ENCODE measurements at regions not wholly inside any gene's neighbourhood (a gene's known extent, or its start where the extent isn't known, plus 50 kb on each side); places are given as distances from the start of the nearest gene placed in this dataset.
"Not testable (repeated sequence)": the region's sequence is repeated elsewhere in the genome, so short reads cannot be mapped to it uniquely, and the experiment has no call there.

GRCh38 chr9:6160579-6160978 lies 55.0 kb upstream of the IL33 start:
- TF ChIP-seq POLR2A (IDR thresholded peaks at IDR 0.05; ENCODE audit: low read depth, low read length), result no peak

GRCh38 chr9:6153425-6153824 lies 62.2 kb upstream of the IL33 start:
- DNase-seq (ENCODE audit: insufficient read length, low spot score), result no peak
- FAIRE-seq, result no peak
- no peak for TF ChIP-seq POLR2A (IDR thresholded peaks at IDR 0.05; ENCODE audit: low read depth, low read length)

More at GRCh38 chr9:6160579-6160978, 55.0 kb upstream of the IL33 start:
- no peak for DNase-seq (ENCODE audit: insufficient read length, low spot score)
- no peak for FAIRE-seq

- DNase-seq (ENCODE audit: insufficient read length, low spot score) (no peak), FAIRE-seq (no peak)
- no peak for TF ChIP-seq POLR2A (IDR thresholded peaks at IDR 0.05; ENCODE audit: low read depth, low read length)
Observed at GRCh38 chr9:6152788-6153187, 62.8 kb upstream of the IL33 start.

- TF ChIP-seq POLR2A (IDR thresholded peaks at IDR 0.05; ENCODE audit: low read depth, low read length), result no peak
- DNase-seq (ENCODE audit: insufficient read length, low spot score) (no peak), FAIRE-seq (no peak)
Observed at GRCh38 chr9:6150483-6150882, 65.1 kb upstream of the IL33 start.

- FAIRE-seq, result no peak
- TF ChIP-seq POLR2A (IDR thresholded peaks at IDR 0.05; ENCODE audit: low read depth, low read length), result no peak
- no peak for DNase-seq (ENCODE audit: insufficient read length, low spot score)
Observed at GRCh38 chr9:6149315-6149714, 66.3 kb upstream of the IL33 start.

- FAIRE-seq, result no peak
- no peak for TF ChIP-seq POLR2A (IDR thresholded peaks at IDR 0.05; ENCODE audit: low read depth, low read length)
- no peak for DNase-seq (ENCODE audit: insufficient read length, low spot score)
Observed at GRCh38 chr9:6147846-6148245, 67.8 kb upstream of the IL33 start.

- FAIRE-seq (no peak), DNase-seq (ENCODE audit: insufficient read length, low spot score) (no peak)
- no peak for TF ChIP-seq POLR2A (IDR thresholded peaks at IDR 0.05; ENCODE audit: low read depth, low read length)
Observed at GRCh38 chr9:6144947-6145346, 70.7 kb upstream of the IL33 start.

- FAIRE-seq, result no peak
- DNase-seq (ENCODE audit: insufficient read length, low spot score), result no peak
- no peak for TF ChIP-seq POLR2A (IDR thresholded peaks at IDR 0.05; ENCODE audit: low read depth, low read length)
Observed at GRCh38 chr9:6142799-6143454, 72.7 kb upstream of the IL33 start.

- not testable (repeated sequence) for FAIRE-seq; DNase-seq (ENCODE audit: insufficient read length, low spot score)
Observed at GRCh38 chr9:6135780-6136179, 79.8 kb upstream of the IL33 start.

GRCh38 chr9:6134661-6135180 lies 80.9 kb upstream of the IL33 start:
- FAIRE-seq, result no peak
- no peak for TF ChIP-seq POLR2A (IDR thresholded peaks at IDR 0.05; ENCODE audit: low read depth, low read length)
- no peak for DNase-seq (ENCODE audit: insufficient read length, low spot score)

GRCh38 chr9:6133346-6134063 lies 82.1 kb upstream of the IL33 start:
- FAIRE-seq, result no peak

GRCh38 chr9:6132650-6133049 lies 83.0 kb upstream of the IL33 start:
- DNase-seq (ENCODE audit: insufficient read length, low spot score), result no peak
- no peak for FAIRE-seq
- TF ChIP-seq POLR2A (IDR thresholded peaks at IDR 0.05; ENCODE audit: low read depth, low read length), result no peak

More at GRCh38 chr9:6133346-6134063, 82.1 kb upstream of the IL33 start:
- TF ChIP-seq POLR2A (IDR thresholded peaks at IDR 0.05; ENCODE audit: low read depth, low read length), result no peak
- DNase-seq (ENCODE audit: insufficient read length, low spot score), result no peak

GRCh38 chr9:6128030-6128429 lies 87.6 kb upstream of the IL33 start:
- FAIRE-seq (no peak), DNase-seq (ENCODE audit: insufficient read length, low spot score) (no peak)
- TF ChIP-seq POLR2A (IDR thresholded peaks at IDR 0.05; ENCODE audit: low read depth, low read length), result no peak

- FAIRE-seq, result no peak
- no peak for DNase-seq (ENCODE audit: insufficient read length, low spot score)
- TF ChIP-seq POLR2A (IDR thresholded peaks at IDR 0.05; ENCODE audit: low read depth, low read length), result no peak
Observed at GRCh38 chr9:6126377-6126776, 89.2 kb upstream of the IL33 start.

GRCh38 chr9:6123416-6123815 lies 92.2 kb upstream of the IL33 start:
- no peak for FAIRE-seq
- DNase-seq (ENCODE audit: insufficient read length, low spot score), result no peak
- no peak for TF ChIP-seq POLR2A (IDR thresholded peaks at IDR 0.05; ENCODE audit: low read depth, low read length)
